ENCODE measurements at regions not wholly inside any gene's neighbourhood (a gene's known extent, or its start where the extent isn't known, plus 50 kb on each side); places are given as distances from the start of the nearest gene placed in this dataset.
A peak's percentile ranks its signal among the peaks of the same experiment; 100 is the strongest.

- DNase-seq (ENCODE audit: low read depth, low spot score) = no peak
- Histone ChIP-seq H3K4me3 (ENCODE audit: low read depth, low read length) (no peak overlapping the region), H3K27me3 (ENCODE audit: control insufficient read depth, insufficient read depth, low read length) (peaks cover 2% of the 10 kb centered on the region), H3K9me3 (ENCODE audit: control insufficient read depth, insufficient read depth, low read length) (no peaks in the 10 kb centered on the region), H3K27ac (ENCODE audit: low read depth, low read length) (no peak overlapping the region)
- no peak for TF ChIP-seq CTCF (IDR thresholded peaks at IDR 0.05; ENCODE audit: low read depth, low read length)
- ChIA-PET POLR2A (no interaction called here), CTCF (interaction anchor here (0.8 to 1.9 kb wide), 3 partner anchors 10 to 74 kb away, joined by 4 to 6 read pairs (median 5); no protein-coding TSS in a partner anchor)
Observed at GRCh38 chr2:176628438-176628837, 359.2 kb downstream of the MTX2 start.

- no peak for TF ChIP-seq CTCF (IDR thresholded peaks at IDR 0.05; ENCODE audit: low read depth, low read length)
- ChIA-PET CTCF (interaction anchor here (0.7 to 7.0 kb wide), 7 partner anchors 18 to 1260 kb away, joined by 4 to 97 read pairs (median 7); no protein-coding TSS in a partner anchor), POLR2A (no interaction called here)
Observed at GRCh38 chr2:176633754-176634153, 364.5 kb downstream of the MTX2 start.

GRCh38 chr2:176636401-176636800, 367.2 kb downstream of the MTX2 start:
- no peaks in the 10 kb centered on the region for H3K9me3 ChIP-seq (ENCODE audit: control insufficient read depth, insufficient read depth, low read length)
- H3K4me3 ChIP-seq (ENCODE audit: low read depth, low read length) = no peak overlapping the region
- H3K27me3 ChIP-seq (ENCODE audit: control insufficient read depth, insufficient read depth, low read length) = peaks cover 4% of the 10 kb centered on the region
- no peak for TF ChIP-seq CTCF (IDR thresholded peaks at IDR 0.05; ENCODE audit: low read depth, low read length)
- DNase-seq (ENCODE audit: low read depth, low spot score) = no peak
- ChIA-PET CTCF (interaction anchor here (0.7 to 7.0 kb wide), 14 partner anchors 14 to 509 kb away, joined by 3 to 97 read pairs (median 14); no protein-coding TSS in a partner anchor), POLR2A (no interaction called here)
- no peak overlapping the region for H3K27ac ChIP-seq (ENCODE audit: low read depth, low read length)

More at GRCh38 chr2:176633754-176634153, 364.5 kb downstream of the MTX2 start:
- no peak for DNase-seq (ENCODE audit: low read depth, low spot score)
- Histone ChIP-seq H3K9me3 (ENCODE audit: control insufficient read depth, insufficient read depth, low read length) (no peaks in the 10 kb centered on the region), H3K4me3 (ENCODE audit: low read depth, low read length) (no peak overlapping the region), H3K27me3 (ENCODE audit: control insufficient read depth, insufficient read depth, low read length) (peaks cover 6% of the 10 kb centered on the region), H3K27ac (ENCODE audit: low read depth, low read length) (no peak overlapping the region)

- peaks cover 4% of the 10 kb centered on the region for H3K27me3 ChIP-seq (ENCODE audit: control insufficient read depth, insufficient read depth, low read length)
- DNase-seq (ENCODE audit: low read depth, low spot score) = no peak
- no peak for TF ChIP-seq CTCF (IDR thresholded peaks at IDR 0.05; ENCODE audit: low read depth, low read length)
- H3K9me3 ChIP-seq (ENCODE audit: control insufficient read depth, insufficient read depth, low read length) = no peaks in the 10 kb centered on the region
- H3K27ac ChIP-seq (ENCODE audit: low read depth, low read length) = no peak overlapping the region
- ChIA-PET CTCF (interaction anchor here (0.6 to 7.0 kb wide), 20 partner anchors 14 to 688 kb away, joined by 3 to 97 read pairs (median 4); no protein-coding TSS in a partner anchor), POLR2A (interaction anchor here (0.6 to 0.7 kb wide), 2 partner anchors 146 to 512 kb away, joined by 3 to 5 read pairs; no protein-coding TSS in a partner anchor)
- peak overlapping the region; percentile 63 for H3K4me3 ChIP-seq (ENCODE audit: low read depth, low read length)
Observed at GRCh38 chr2:176637142-176637485, 367.9 kb downstream of the MTX2 start.

- CTCF ChIA-PET = interaction anchor here (0.5 to 7.0 kb wide), 26 partner anchors 9 to 689 kb away, joined by 3 to 97 read pairs (median 4); no protein-coding TSS in a partner anchor
- no peak for TF ChIP-seq CTCF (IDR thresholded peaks at IDR 0.05; ENCODE audit: low read depth, low read length)
- POLR2A ChIA-PET = interaction anchor here (0.6 to 0.7 kb wide), 2 partner anchors 147 to 511 kb away, joined by 3 to 5 read pairs; no protein-coding TSS in a partner anchor
- Histone ChIP-seq H3K9me3 (ENCODE audit: control insufficient read depth, insufficient read depth, low read length) (no peaks in the 10 kb centered on the region), H3K27ac (ENCODE audit: low read depth, low read length) (no peak overlapping the region), H3K27me3 (ENCODE audit: control insufficient read depth, insufficient read depth, low read length) (peaks cover 4% of the 10 kb centered on the region), H3K4me3 (ENCODE audit: low read depth, low read length) (peak overlapping the region; percentile 63)
- DNase-seq (ENCODE audit: low read depth, low spot score) = no peak
Observed at GRCh38 chr2:176637486-176638166, 368.4 kb downstream of the MTX2 start.

Data from AG04450 (cell line).